Left ventricle myocardium inferior (tissue), 1 donor: ENCODE measurements at regions not wholly inside any gene's neighbourhood (a gene's known extent, or its start where the extent isn't known, plus 50 kb on each side); places are given as distances from the start of the nearest gene placed in this dataset.

ENCODE experiments used
- DNase-seq: peaks from one replicate; pipeline ENCODE4 v3.0.0-alpha.2; 2020
- H3K27ac ChIP-seq: fragments of 200-600 bp; replicated peaks from 2 replicates; pipeline ENCODE4 v1.8.0; 2021
- H3K27me3 ChIP-seq: fragments of 200-600 bp; 2 replicates; pipeline ENCODE4 v1.8.0; 2021; ENCODE audit warnings: low read depth
- H3K36me3 ChIP-seq: fragments of 200-600 bp; 2 replicates; pipeline ENCODE4 v1.8.0; 2021
- H3K4me1 ChIP-seq: fragments of 200-600 bp; 2 replicates; pipeline ENCODE4 v1.8.0; 2021
- H3K4me3 ChIP-seq: fragments of 200-600 bp; 2 replicates; pipeline ENCODE4 v1.8.0; 2021; ENCODE audit warnings: mild to moderate bottlenecking, moderate library complexity
- H3K9me3 ChIP-seq: fragments of 200-600 bp; replicated peaks from 2 replicates; pipeline ENCODE4 v1.8.0; 2021
- intact Hi-C: fragments of 100-400 bp; cut with micrococcal nuclease; formaldehyde crosslinking; loops from one replicate; pipeline ENCODE4 v1.11.0; 2022
- TF ChIP-seq, protein P1 (sequence below): fragments of 200-600 bp; IDR thresholded peaks from 2 replicates; pipeline ENCODE4 v1.8.0; 2021; ENCODE audit warnings: antibody characterized with exemption, mild to moderate bottlenecking, borderline replicate concordance
- donor health status: DM: no; HTN: yes; CAD: no; lungs with severe emphysema.

DNA sequence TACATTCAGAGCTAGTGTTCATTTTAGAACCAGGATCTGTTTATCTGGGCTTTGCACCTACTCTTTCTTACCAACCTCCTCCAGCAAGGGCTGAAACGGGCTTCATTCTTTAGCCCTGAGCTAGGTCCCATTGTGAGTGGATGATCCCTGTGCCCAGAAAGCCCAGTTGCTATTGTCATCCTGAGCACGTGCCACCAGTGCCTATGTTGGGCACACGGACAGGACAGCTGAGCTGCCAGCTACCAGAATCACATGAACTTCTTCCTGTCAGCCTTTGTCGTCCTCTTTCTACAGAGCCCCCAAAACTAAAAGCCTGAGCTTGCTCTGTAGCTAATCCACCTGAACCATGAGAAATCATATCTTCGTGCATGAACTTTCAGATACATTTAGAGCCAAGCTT is 74.4 kb upstream of the NTM start:
- intact Hi-C loops: no loop called here

DNA sequence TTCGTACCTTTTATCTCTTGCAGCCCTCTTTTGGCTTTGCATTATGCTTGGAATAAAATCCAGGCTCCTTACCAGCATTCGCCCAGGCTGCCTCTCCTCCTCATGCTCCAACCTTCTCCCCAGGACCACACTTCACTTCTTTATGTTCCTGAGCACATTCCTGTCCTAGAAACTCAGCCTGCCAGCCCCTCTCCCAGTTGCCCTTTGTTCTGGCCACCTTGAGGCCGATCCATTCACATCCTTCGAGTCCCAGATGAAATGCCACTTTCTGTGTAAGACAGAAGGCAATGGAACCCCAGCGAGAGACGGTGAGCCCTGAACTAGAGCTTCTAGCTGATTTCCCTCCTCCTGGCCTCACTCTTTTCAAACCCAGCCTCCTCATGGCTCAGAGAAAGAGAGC is 73.0 kb upstream of the NTM start:
- Histone ChIP-seq H3K4me3 (no peak overlapping the region), H3K27ac (no peak overlapping the region), H3K27me3 (peaks cover 54% of the 10 kb centered on the region), H3K36me3 (no peaks in the 10 kb centered on the region), H3K9me3 (no peaks in the 10 kb centered on the region), H3K4me1 (no peaks in the 10 kb centered on the region)
- intact Hi-C loops: no loop called here
- TF ChIP-seq, protein P1, sequence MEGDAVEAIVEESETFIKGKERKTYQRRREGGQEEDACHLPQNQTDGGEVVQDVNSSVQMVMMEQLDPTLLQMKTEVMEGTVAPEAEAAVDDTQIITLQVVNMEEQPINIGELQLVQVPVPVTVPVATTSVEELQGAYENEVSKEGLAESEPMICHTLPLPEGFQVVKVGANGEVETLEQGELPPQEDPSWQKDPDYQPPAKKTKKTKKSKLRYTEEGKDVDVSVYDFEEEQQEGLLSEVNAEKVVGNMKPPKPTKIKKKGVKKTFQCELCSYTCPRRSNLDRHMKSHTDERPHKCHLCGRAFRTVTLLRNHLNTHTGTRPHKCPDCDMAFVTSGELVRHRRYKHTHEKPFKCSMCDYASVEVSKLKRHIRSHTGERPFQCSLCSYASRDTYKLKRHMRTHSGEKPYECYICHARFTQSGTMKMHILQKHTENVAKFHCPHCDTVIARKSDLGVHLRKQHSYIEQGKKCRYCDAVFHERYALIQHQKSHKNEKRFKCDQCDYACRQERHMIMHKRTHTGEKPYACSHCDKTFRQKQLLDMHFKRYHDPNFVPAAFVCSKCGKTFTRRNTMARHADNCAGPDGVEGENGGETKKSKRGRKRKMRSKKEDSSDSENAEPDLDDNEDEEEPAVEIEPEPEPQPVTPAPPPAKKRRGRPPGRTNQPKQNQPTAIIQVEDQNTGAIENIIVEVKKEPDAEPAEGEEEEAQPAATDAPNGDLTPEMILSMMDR: no peak
- no peak for DNase-seq

More for the DNA sequence above, 74.4 kb upstream of the NTM start:
- Histone ChIP-seq H3K36me3 (no peaks in the 10 kb centered on the region), H3K4me1 (no peaks in the 10 kb centered on the region), H3K27me3 (peaks cover 50% of the 10 kb centered on the region), H3K4me3 (no peak overlapping the region), H3K27ac (no peak overlapping the region), H3K9me3 (no peaks in the 10 kb centered on the region)
- TF ChIP-seq, protein P1: no peak
- DNase-seq: no peak

DNA sequence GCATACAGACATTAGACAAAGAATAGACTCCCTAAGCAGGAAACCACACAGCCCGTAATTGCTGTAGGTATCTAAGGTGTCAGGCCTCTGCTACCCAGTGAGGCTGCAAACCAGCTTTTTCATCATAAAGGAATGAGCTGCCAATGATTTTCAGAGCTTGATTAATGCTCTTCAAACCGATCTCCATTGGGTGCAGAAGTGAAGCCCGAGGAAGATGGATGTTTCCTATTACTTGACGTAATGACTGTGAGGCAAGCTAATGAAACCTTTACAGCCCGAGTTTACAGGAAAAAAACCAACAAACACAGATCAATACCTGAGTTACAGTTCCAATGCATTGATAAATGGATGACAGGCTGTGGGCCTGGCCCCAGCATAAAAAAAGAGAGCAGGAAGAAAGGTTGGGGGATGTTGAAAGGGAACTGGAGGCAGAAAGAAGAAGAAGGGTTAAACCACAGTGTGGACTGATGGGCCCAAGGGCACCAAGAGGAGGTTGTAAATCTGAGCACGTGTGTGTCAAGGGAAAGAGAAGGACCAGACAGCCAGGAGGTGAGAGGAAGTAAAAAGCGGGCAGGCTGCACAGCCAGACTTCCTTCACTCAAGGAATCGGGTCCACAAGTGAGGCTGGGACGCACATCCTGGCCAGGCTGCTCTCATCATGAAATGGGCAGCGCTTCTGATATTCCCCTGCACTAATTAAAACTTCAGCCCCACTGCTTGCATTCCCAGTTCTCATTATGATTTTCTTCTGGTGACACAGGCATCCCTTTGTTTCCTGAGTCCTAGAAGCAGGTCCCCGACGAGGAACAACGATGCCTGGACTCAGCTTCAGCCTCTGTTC is 70.6 kb upstream of the NTM start:
- H3K27me3 ChIP-seq: peaks cover 75% of the 10 kb centered on the region
- TF ChIP-seq, protein P1: no peak

DNA sequence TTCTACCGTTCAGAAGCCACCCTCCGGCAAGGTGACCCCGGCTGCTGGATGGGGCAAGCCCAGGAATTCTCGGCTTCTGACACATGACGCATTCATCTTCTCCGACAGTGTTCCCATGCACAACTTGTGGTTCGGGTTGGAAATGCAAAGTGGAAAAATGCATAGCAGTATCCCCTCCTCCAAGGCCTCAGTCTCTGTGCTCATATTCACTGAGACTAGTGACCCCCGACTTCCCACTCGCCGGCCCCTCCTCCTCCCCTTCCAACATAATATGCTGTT is 70.0 kb upstream of the NTM start:
- intact Hi-C loops: no loop called here
- peaks cover 80% of the 10 kb centered on the region for H3K27me3 ChIP-seq
- TF ChIP-seq, protein P1: no peak
- no peak for DNase-seq
- H3K9me3 ChIP-seq: no peaks in the 10 kb centered on the region
- no peaks in the 10 kb centered on the region for H3K36me3 ChIP-seq
- no peak overlapping the region for H3K27ac ChIP-seq
- H3K4me1 ChIP-seq: no peaks in the 10 kb centered on the region
- no peak overlapping the region for H3K4me3 ChIP-seq

More for the DNA sequence above, 70.6 kb upstream of the NTM start:
- Histone ChIP-seq H3K9me3 (no peaks in the 10 kb centered on the region), H3K36me3 (no peaks in the 10 kb centered on the region), H3K27ac (no peak overlapping the region), H3K4me3 (no peak overlapping the region), H3K4me1 (no peaks in the 10 kb centered on the region)
- no peak for DNase-seq
- intact Hi-C loops: no loop called here

DNA sequence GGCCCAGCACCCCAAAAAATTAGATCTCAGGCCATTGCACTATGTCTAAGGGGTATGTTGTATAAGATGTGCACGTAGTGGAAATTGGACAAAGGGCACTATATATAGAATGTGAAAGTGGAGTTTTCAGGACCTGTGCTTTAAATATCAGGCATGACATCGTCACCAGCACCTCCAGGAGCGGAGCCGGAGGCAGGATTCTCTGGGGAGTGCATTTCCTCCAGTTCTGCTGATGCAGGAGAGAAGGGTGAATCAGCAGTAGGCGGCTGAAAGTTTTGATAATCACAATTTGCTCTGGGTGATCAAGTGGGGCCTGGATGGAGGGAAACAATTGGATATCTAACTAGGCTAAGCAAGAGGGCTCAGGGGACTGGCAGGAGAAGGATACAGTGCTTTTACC is 69.1 kb upstream of the NTM start:
- no peaks in the 10 kb centered on the region for H3K4me1 ChIP-seq
- TF ChIP-seq, protein P1: no peak
- H3K4me3 ChIP-seq: no peak overlapping the region
- no peaks in the 10 kb centered on the region for H3K9me3 ChIP-seq
- H3K27ac ChIP-seq: no peak overlapping the region
- intact Hi-C loops: no loop called here
- peaks cover 83% of the 10 kb centered on the region for H3K27me3 ChIP-seq
- no peak for DNase-seq
- H3K36me3 ChIP-seq: no peaks in the 10 kb centered on the region
